Pancreas (tissue), 10 donors: ENCODE measurements at regions not wholly inside any gene's neighbourhood (a gene's known extent, or its start where the extent isn't known, plus 50 kb on each side); places are given as distances from the start of the nearest gene placed in this dataset.

Experiments used
- ATAC-seq, 4 donors: fragments of 200-7000 bp; cut with Tn5 transposase; one replicate each; pipeline versions ENCODE4 v1.8.0 to v1.9.1; 2020; ENCODE audit warnings: mild to moderate bottlenecking in 4 of 4, moderate library complexity in 4 of 4
- DNase-seq, 6 donors: peaks; one replicate each; pipeline ENCODE4 v3.0.0-alpha.2; 2020
- FAIRE-seq: peaks from 2 replicates; lab custom pipeline; 2012; peaks lifted over from hg19 to GRCh38; lab: Jason Lieb, UNC
- H3K27ac ChIP-seq, 4 donors: fragments of 200-600 bp; sonication (generic); 1 replicate in 3 of 4; 2 replicates in 1 of 4; pipeline versions ENCODE4 v1.5.0 to v1.8.0; 2020
- H3K27me3 ChIP-seq, 4 donors: fragments of 200-600 bp; one replicate each; pipeline ENCODE4 v1.8.0; 2021
- H3K36me3 ChIP-seq, 3 donors: fragments of 200-600 bp; sonication (generic) in 1 of 3; one replicate each; pipeline versions ENCODE4 v1.5.0 to v1.8.0; 2020 to 2021
- H3K4me1 ChIP-seq, 3 donors: fragments of 200-600 bp; one replicate each; pipeline ENCODE4 v1.8.0; 2021
- H3K4me3 ChIP-seq, 4 donors: fragments of 200-600 bp; sonication (generic) in 2 of 4; one replicate each; pipeline versions ENCODE4 v1.5.0 to v1.8.0; 2020 to 2021
- H3K9me3 ChIP-seq, 4 donors: fragments of 200-600 bp; one replicate each; pipeline ENCODE4 v1.8.0; 2021
- CTCF ChIP-seq, 4 donors: fragments of 200-600 bp; sonication (generic) in 3 of 4; IDR thresholded peaks; one replicate each; pipeline versions ENCODE4 v1.5.0 to v1.8.0; 2021; ENCODE audit warnings: antibody characterized with exemption in 4 of 4
- WGBS, 2 donors: extraction: QIAGEN DNeasy Blood & Tissue Kit; methylation state at CpG; one replicate each; pipeline ENCODE4 v1.1.7; 2013; 5-methylcytosine and 5-hydroxymethylcytosine counted together
- intact Hi-C, 3 donors: fragments of 100-400 bp; cut with DNase I; formaldehyde crosslinking; loops; one replicate each; pipeline versions ENCODE4 v1.11.1 to v1.14.2; 2022
- donor health status: healthy with polysubstance abuse.
- donor health status: DM: no; HTN: no; CAD: no; lungs with moderate emphysema.
- donor health status: DM: no; HTN: no; CAD: no.
- donor health status: control.
- donor health status: control.
- donor health status: Bipolar disorder and iron deficiency.
- donor health status: DM: yes; HTN: yes; CAD: no.
- donor health status: DM: no; HTN: no; CAD: no.
- donor health status: DM: no; HTN: no; CAD: no.
- donor health status: DM: yes; HTN: yes; CAD: no.

GRCh38 chr2:16136461-16137035, 196.2 kb downstream of the MYCN start:
- 80 to 85% methylated on average over 3 of the region's 3 CpGs for WGBS, 2 donors
- FAIRE-seq (no peak), ATAC-seq (no peak), DNase-seq (no peak)
- Histone ChIP-seq H3K9me3 (no peaks in the 10 kb centered on the region), H3K36me3 (no peaks in the 10 kb centered on the region), H3K4me1 (no peaks in the 10 kb centered on the region), H3K4me3 (no peak overlapping the region), H3K27me3 (no peaks in the 10 kb centered on the region), H3K27ac (no peak overlapping the region)
- intact Hi-C loops = no loop called here
- TF ChIP-seq CTCF (IDR thresholded peaks at IDR 0.05) = no peak

GRCh38 chr2:16135913-16136310, 195.6 kb downstream of the MYCN start:
- Histone ChIP-seq H3K27ac (no peak overlapping the region), H3K4me3 (no peak overlapping the region), H3K4me1 (no peaks in the 10 kb centered on the region), H3K9me3 (no peaks in the 10 kb centered on the region), H3K27me3 (no peaks in the 10 kb centered on the region), H3K36me3 (no peaks in the 10 kb centered on the region)
- no peak for ATAC-seq
- intact Hi-C loops = no loop called here
- WGBS, 2 donors = 56 to 60% methylated on average over 1 of the region's 1 CpG
- TF ChIP-seq CTCF (IDR thresholded peaks at IDR 0.05) = no peak
- no peak for DNase-seq
- no peak for FAIRE-seq

- no peak overlapping the region for H3K27ac ChIP-seq
- intact Hi-C loops = no loop called here
- no peaks in the 10 kb centered on the region for H3K9me3 ChIP-seq
- ATAC-seq (no peak), DNase-seq (no peak), FAIRE-seq (no peak)
- TF ChIP-seq CTCF (IDR thresholded peaks at IDR 0.05) = no peak
- H3K36me3 ChIP-seq = no peaks in the 10 kb centered on the region
- H3K27me3 ChIP-seq = no peaks in the 10 kb centered on the region
- H3K4me1 ChIP-seq = no peaks in the 10 kb centered on the region
- H3K4me3 ChIP-seq = no peak overlapping the region
Observed at GRCh38 chr2:16135196-16135912, 195.0 kb downstream of the MYCN start.

GRCh38 chr2:16134436-16135165, 194.3 kb downstream of the MYCN start:
- 87 to 89% methylated on average over 9 of the region's 9 CpGs for WGBS, 2 donors
- Histone ChIP-seq H3K4me3 (no peak overlapping the region), H3K9me3 (no peaks in the 10 kb centered on the region), H3K4me1 (no peaks in the 10 kb centered on the region), H3K27me3 (no peaks in the 10 kb centered on the region), H3K27ac (no peak overlapping the region), H3K36me3 (no peaks in the 10 kb centered on the region)
- TF ChIP-seq CTCF (IDR thresholded peaks at IDR 0.05) = no peak
- FAIRE-seq = no peak
- no peak for ATAC-seq
- intact Hi-C loops = no loop called here
- no peak for DNase-seq
